ENCODE measurements at regions not wholly inside any gene's neighbourhood (a gene's known extent, or its start where the extent isn't known, plus 50 kb on each side); places are given as distances from the start of the nearest gene placed in this dataset.
"Not testable (repeated sequence)": the region's sequence is repeated elsewhere in the genome, so short reads cannot be mapped to it uniquely, and the experiment has no call there.

DNA sequence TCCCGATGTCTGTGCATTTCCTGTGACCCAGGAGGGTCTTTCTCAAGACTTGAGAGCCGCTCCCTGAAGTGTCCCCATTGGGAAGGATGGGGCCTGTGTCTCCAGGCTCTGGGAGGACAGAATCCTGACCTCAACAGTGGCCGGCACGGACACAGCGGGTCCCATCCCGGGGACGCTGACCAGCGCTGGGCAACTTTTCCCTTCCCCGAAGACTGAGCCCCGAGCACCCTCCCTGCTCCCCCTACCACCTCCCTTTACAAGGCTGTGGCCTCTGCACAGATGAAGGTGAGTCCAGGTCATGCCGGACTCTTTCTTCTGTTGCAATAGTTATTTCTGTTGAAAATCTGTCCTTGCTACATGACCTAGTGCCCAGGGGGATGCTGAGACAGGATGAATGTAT is 135.7 kb downstream of the TMEM121 start:
- not testable (repeated sequence) for TF ChIP-seq EZH2 (IDR thresholded peaks at IDR 0.05; ENCODE audit: borderline replicate concordance, low read depth, low read length, poor library complexity, severe bottlenecking)
- TF ChIP-seq, protein P1, sequence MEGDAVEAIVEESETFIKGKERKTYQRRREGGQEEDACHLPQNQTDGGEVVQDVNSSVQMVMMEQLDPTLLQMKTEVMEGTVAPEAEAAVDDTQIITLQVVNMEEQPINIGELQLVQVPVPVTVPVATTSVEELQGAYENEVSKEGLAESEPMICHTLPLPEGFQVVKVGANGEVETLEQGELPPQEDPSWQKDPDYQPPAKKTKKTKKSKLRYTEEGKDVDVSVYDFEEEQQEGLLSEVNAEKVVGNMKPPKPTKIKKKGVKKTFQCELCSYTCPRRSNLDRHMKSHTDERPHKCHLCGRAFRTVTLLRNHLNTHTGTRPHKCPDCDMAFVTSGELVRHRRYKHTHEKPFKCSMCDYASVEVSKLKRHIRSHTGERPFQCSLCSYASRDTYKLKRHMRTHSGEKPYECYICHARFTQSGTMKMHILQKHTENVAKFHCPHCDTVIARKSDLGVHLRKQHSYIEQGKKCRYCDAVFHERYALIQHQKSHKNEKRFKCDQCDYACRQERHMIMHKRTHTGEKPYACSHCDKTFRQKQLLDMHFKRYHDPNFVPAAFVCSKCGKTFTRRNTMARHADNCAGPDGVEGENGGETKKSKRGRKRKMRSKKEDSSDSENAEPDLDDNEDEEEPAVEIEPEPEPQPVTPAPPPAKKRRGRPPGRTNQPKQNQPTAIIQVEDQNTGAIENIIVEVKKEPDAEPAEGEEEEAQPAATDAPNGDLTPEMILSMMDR (conservative IDR thresholded peaks at IDR 0.05; ENCODE audit: low read depth, low read length): not testable (repeated sequence)
